ENCODE measurements at regions not wholly inside any gene's neighbourhood (a gene's known extent, or its start where the extent isn't known, plus 50 kb on each side); places are given as distances from the start of the nearest gene placed in this dataset.

DNA sequence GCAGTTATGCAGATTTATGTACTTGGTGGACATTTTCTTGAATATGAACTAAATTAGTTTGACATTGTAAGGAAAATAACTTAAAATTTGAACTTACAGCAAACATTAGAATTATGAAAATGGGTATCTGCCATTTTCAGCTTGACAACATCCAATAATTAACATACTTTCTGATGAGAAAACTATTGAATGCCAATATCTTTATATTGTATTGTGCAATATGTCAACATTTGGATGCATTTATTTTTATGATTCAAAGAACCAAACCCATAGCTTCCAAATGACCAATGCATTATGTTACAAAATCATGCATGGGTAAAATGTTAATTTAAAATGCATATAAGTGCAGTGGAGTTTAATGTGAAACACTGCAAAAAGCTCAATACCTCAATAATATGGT lies 562.5 kb downstream of the TRAM1L1 start:
- TF ChIP-seq, protein P1, sequence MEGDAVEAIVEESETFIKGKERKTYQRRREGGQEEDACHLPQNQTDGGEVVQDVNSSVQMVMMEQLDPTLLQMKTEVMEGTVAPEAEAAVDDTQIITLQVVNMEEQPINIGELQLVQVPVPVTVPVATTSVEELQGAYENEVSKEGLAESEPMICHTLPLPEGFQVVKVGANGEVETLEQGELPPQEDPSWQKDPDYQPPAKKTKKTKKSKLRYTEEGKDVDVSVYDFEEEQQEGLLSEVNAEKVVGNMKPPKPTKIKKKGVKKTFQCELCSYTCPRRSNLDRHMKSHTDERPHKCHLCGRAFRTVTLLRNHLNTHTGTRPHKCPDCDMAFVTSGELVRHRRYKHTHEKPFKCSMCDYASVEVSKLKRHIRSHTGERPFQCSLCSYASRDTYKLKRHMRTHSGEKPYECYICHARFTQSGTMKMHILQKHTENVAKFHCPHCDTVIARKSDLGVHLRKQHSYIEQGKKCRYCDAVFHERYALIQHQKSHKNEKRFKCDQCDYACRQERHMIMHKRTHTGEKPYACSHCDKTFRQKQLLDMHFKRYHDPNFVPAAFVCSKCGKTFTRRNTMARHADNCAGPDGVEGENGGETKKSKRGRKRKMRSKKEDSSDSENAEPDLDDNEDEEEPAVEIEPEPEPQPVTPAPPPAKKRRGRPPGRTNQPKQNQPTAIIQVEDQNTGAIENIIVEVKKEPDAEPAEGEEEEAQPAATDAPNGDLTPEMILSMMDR (conservative IDR thresholded peaks at IDR 0.05 in 1 of 2, IDR thresholded peaks at IDR 0.05 in 1 of 2; ENCODE audit: low read depth in 1 of 2, low read length in 2 of 2) = no peak
- no peak for TF ChIP-seq EZH2 (IDR thresholded peaks at IDR 0.05; ENCODE audit: low read length, missing control alignments)
